DND-41 (cell line): ENCODE measurements at regions not wholly inside any gene's neighbourhood (a gene's known extent, or its start where the extent isn't known, plus 50 kb on each side); places are given as distances from the start of the nearest gene placed in this dataset.

Experiments
- CTCF ChIP-seq: IDR thresholded peaks from 2 replicates; pipeline ENCODE4 v1.5.1; 2012; ENCODE audit warnings: borderline replicate concordance, low read length, moderate library complexity, mild to moderate bottlenecking; ENCODE audit not compliant: poor library complexity, severe bottlenecking; ENCODE audit errors: extremely low read depth
- EZH2 ChIP-seq: IDR thresholded peaks from 3 replicates; pipeline ENCODE4 v1.6.1; 2012; ENCODE audit warnings: borderline replicate concordance, low read depth, mild to moderate bottlenecking, moderate library complexity, low read length, inconsistent platforms; ENCODE audit not compliant: severe bottlenecking

DNA sequence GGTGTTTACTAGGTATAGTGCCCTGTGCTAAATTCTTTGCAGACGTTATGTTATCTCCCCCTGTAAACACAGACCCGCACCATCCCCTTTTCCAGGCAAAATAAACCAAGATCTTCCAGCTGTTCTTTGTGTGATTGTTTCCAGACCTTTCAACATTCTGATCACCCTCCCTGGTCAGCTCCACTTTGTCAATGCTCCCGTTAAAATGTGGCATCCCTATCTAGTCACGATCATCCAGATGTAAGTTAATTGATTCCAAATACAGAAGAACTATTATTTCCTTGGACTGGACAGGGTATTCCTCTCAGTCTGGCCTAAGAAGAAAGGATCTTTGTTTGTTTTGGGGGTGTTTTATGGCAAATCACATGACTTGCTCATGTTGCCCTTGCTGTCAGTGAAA is 127.6 kb upstream of the ARID2 start:
- TF ChIP-seq CTCF (no peak), EZH2 (no peak)
